Liver (tissue), 7 donors: ENCODE measurements at regions not wholly inside any gene's neighbourhood (a gene's known extent, or its start where the extent isn't known, plus 50 kb on each side); places are given as distances from the start of the nearest gene placed in this dataset.

Source experiments
- DNase-seq: peaks from one replicate; pipeline ENCODE4 v3.0.0-alpha.2; 2017; ENCODE audit warnings: low spot score
- H3K27ac ChIP-seq, 2 donors: one replicate each; pipeline ENCODE4 v1.7.0; 2013; ENCODE audit warnings: inconsistent platforms in 2 of 2, low read length in 2 of 2, control low read depth in 1 of 2, low read depth in 1 of 2, mild to moderate bottlenecking in 1 of 2
- H3K27me3 ChIP-seq, 4 donors: one replicate each; pipeline versions ENCODE4 v1.6.1 to v1.7.0; 2013; ENCODE audit warnings: low read length in 3 of 4, inconsistent platforms in 1 of 4, mild to moderate bottlenecking in 1 of 4, moderate library complexity in 1 of 4; ENCODE audit not compliant: control insufficient read depth in 4 of 4, insufficient read depth in 4 of 4
- H3K36me3 ChIP-seq, 4 donors: one replicate each; pipeline versions ENCODE4 v1.6.1 to v1.7.0; 2013; ENCODE audit warnings: low read length in 3 of 4, mild to moderate bottlenecking in 3 of 4, low read depth in 1 of 4, moderate library complexity in 1 of 4; ENCODE audit not compliant: control insufficient read depth in 4 of 4, insufficient read depth in 3 of 4
- H3K4me1 ChIP-seq, 4 donors: one replicate each; pipeline versions ENCODE4 v1.6.1 to v1.7.0; 2013; ENCODE audit warnings: low read length in 3 of 4, mild to moderate bottlenecking in 3 of 4, moderate library complexity in 1 of 4; ENCODE audit not compliant: control insufficient read depth in 4 of 4, insufficient read depth in 4 of 4
- H3K4me3 ChIP-seq, 3 donors: one replicate each; pipeline versions ENCODE4 v1.6.1 to v1.7.0; 2013; ENCODE audit warnings: low read length in 3 of 3, control low read depth in 1 of 3, low read depth in 1 of 3, mild to moderate bottlenecking in 1 of 3
- H3K9ac ChIP-seq, 2 donors: one replicate each; pipeline ENCODE4 v1.7.0; 2013; ENCODE audit warnings: low read length in 2 of 2, mild to moderate bottlenecking in 2 of 2, moderate library complexity in 2 of 2, control low read depth in 1 of 2, low read depth in 1 of 2
- H3K9me3 ChIP-seq, 4 donors: one replicate each; pipeline versions ENCODE4 v1.6.1 to v1.7.0; 2013; ENCODE audit warnings: low read length in 3 of 4; ENCODE audit not compliant: control insufficient read depth in 4 of 4
- EGR1 ChIP-seq, 2 donors: IDR thresholded peaks; 2 replicates each; pipeline ENCODE4 v1.6.1; 2016 to 2018; ENCODE audit warnings: antibody characterized with exemption in 2 of 2, low read depth in 2 of 2
- FOXA1 ChIP-seq: IDR thresholded peaks from 2 replicates; pipeline ENCODE4 v1.6.1; 2016; ENCODE audit warnings: antibody characterized with exemption
- FOXA2 ChIP-seq: IDR thresholded peaks from 2 replicates; pipeline ENCODE4 v1.6.1; 2016; ENCODE audit warnings: antibody characterized with exemption
- GABPA ChIP-seq, 2 donors: IDR thresholded peaks in 1 of 2; conservative IDR thresholded peaks in 1 of 2; 2 replicates each; pipeline ENCODE4 v1.6.1; 2016; ENCODE audit warnings: antibody characterized with exemption in 2 of 2, mild to moderate bottlenecking in 1 of 2, moderate library complexity in 1 of 2
- HNF4A ChIP-seq, 2 donors: conservative IDR thresholded peaks; 2 replicates each; pipeline ENCODE4 v1.6.1; 2016; ENCODE audit warnings: antibody characterized with exemption in 2 of 2, mild to moderate bottlenecking in 2 of 2
- HNF4G ChIP-seq: IDR thresholded peaks from 2 replicates; pipeline ENCODE4 v1.6.1; 2016; ENCODE audit warnings: antibody characterized with exemption
- JUND ChIP-seq, 2 donors: IDR thresholded peaks; 2 replicates each; pipeline ENCODE4 v1.6.1; 2016; ENCODE audit warnings: antibody characterized with exemption in 2 of 2
- NR2F2 ChIP-seq: IDR thresholded peaks from 2 replicates; pipeline ENCODE4 v1.6.1; 2016; ENCODE audit warnings: antibody characterized with exemption
- RAD21 ChIP-seq, 2 donors: IDR thresholded peaks; 2 replicates each; pipeline ENCODE4 v1.6.1; 2016; ENCODE audit warnings: antibody characterized with exemption in 2 of 2, mild to moderate bottlenecking in 2 of 2
- RXRA ChIP-seq, 2 donors: IDR thresholded peaks; 2 replicates each; pipeline ENCODE4 v1.6.1; 2017 to 2018; ENCODE audit warnings: antibody characterized with exemption in 2 of 2, mild to moderate bottlenecking in 1 of 2
- SP1 ChIP-seq: IDR thresholded peaks from 2 replicates; pipeline ENCODE4 v1.6.1; 2018; ENCODE audit warnings: antibody characterized with exemption, mild to moderate bottlenecking
- TAF1 ChIP-seq: conservative IDR thresholded peaks from 2 replicates; pipeline ENCODE4 v1.6.1; 2016; ENCODE audit warnings: antibody characterized with exemption, mild to moderate bottlenecking
- WGBS: extraction: QIAGEN DNeasy Blood & Tissue Kit; methylation state at CpG from one replicate; pipeline ENCODE4 v1.1.7; 2013; 5-methylcytosine and 5-hydroxymethylcytosine counted together
- TF ChIP-seq, protein P1 (sequence below): IDR thresholded peaks from 2 replicates; pipeline ENCODE4 v1.6.1; 2016; ENCODE audit warnings: antibody characterized with exemption, mild to moderate bottlenecking
- TF ChIP-seq, protein P2 (sequence below): IDR thresholded peaks from 2 replicates; pipeline ENCODE4 v1.6.1; 2016; ENCODE audit warnings: antibody characterized with exemption
- TF ChIP-seq, protein P3 (sequence below): IDR thresholded peaks from 2 replicates; pipeline ENCODE4 v1.6.1; 2016; ENCODE audit warnings: antibody characterized with exemption
- TF ChIP-seq, protein P4 (sequence below): IDR thresholded peaks from 2 replicates; pipeline ENCODE4 v1.6.1; 2016; ENCODE audit warnings: antibody characterized with exemption
- donor health status: healthy.
- donor health status: healthy.
- donor health status: healthy.
- donor health status: healthy.

DNA sequence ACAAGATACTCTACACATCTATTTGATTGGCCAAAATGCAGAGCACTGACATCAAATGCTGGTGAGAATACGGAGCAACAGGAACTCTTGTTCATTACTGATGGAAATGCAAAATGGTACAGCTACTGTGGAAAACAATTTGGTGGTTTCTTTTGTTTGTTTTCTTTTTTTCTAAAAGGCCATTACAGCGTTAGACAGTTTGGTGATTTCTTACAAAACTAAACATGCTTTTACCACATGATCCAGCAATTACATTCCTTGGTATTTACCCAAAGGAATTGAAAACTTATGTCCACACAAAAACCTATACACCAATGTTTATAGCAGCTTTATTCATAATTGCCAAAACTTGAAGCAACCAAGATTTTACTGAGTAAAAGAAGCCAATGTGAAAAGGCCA lies 66.4 kb upstream of the FBXO28 start:
- H3K27ac ChIP-seq, result no peak overlapping the region
- no peaks in the 10 kb centered on the region for H3K9me3 ChIP-seq
- no peaks in the 10 kb centered on the region for H3K27me3 ChIP-seq
- peaks cover 0 to 2% (median 0%) of the 10 kb centered on the region in 4 donors for H3K4me1 ChIP-seq
- no peaks in the 10 kb centered on the region for H3K36me3 ChIP-seq
- TF ChIP-seq, protein P1, sequence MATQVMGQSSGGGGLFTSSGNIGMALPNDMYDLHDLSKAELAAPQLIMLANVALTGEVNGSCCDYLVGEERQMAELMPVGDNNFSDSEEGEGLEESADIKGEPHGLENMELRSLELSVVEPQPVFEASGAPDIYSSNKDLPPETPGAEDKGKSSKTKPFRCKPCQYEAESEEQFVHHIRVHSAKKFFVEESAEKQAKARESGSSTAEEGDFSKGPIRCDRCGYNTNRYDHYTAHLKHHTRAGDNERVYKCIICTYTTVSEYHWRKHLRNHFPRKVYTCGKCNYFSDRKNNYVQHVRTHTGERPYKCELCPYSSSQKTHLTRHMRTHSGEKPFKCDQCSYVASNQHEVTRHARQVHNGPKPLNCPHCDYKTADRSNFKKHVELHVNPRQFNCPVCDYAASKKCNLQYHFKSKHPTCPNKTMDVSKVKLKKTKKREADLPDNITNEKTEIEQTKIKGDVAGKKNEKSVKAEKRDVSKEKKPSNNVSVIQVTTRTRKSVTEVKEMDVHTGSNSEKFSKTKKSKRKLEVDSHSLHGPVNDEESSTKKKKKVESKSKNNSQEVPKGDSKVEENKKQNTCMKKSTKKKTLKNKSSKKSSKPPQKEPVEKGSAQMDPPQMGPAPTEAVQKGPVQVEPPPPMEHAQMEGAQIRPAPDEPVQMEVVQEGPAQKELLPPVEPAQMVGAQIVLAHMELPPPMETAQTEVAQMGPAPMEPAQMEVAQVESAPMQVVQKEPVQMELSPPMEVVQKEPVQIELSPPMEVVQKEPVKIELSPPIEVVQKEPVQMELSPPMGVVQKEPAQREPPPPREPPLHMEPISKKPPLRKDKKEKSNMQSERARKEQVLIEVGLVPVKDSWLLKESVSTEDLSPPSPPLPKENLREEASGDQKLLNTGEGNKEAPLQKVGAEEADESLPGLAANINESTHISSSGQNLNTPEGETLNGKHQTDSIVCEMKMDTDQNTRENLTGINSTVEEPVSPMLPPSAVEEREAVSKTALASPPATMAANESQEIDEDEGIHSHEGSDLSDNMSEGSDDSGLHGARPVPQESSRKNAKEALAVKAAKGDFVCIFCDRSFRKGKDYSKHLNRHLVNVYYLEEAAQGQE, result no peak
- TF ChIP-seq HNF4A (conservative IDR thresholded peaks at IDR 0.05) (no peak), FOXA1 (no peak), GABPA (IDR thresholded peaks at IDR 0.05 in 1 of 2, conservative IDR thresholded peaks at IDR 0.05 in 1 of 2) (no peak), NR2F2 (no peak), HNF4G (no peak), RAD21 (IDR thresholded peaks at IDR 0.05) (no peak), RXRA (IDR thresholded peaks at IDR 0.05) (no peak), TAF1 (no peak), EGR1 (IDR thresholded peaks at IDR 0.05; ENCODE audit: low read depth in 2 of 2) (no peak)
- TF ChIP-seq, protein P2, sequence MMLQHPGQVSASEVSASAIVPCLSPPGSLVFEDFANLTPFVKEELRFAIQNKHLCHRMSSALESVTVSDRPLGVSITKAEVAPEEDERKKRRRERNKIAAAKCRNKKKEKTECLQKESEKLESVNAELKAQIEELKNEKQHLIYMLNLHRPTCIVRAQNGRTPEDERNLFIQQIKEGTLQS, result no peak
- DNase-seq, result no peak
- 88% methylated on average over 2 of the region's 2 CpGs for WGBS
- H3K4me3 ChIP-seq, result no peak overlapping the region
- no peak overlapping the region for H3K9ac ChIP-seq

DNA sequence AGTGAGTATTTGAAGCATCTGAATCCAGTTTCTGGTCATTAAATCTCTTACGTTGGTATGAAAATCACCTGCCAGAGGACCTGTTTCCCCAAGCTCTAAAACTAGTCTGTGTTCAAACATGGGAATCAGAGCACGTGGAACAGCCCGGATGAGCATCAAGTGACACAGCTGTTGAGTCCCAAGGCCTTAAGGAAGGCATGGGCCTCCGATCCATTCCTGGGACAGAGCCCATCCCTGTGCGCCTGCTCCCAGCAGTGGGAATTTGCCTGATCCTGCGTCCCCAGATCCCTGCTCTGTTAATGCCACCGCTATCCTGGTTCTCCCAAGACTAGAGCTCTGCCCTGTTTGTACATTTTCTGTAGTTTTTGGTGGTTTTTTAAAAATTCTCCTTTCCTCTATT lies 68.4 kb upstream of the FBXO28 start:
- Histone ChIP-seq H3K9me3 (no peaks in the 10 kb centered on the region), H3K4me3 (no peak overlapping the region), H3K27ac (no peak overlapping the region), H3K9ac (no peak overlapping the region), H3K4me1 (no peaks in the 10 kb centered on the region), H3K36me3 (no peaks in the 10 kb centered on the region), H3K27me3 (no peaks in the 10 kb centered on the region)
- DNase-seq, result no peak
- TF ChIP-seq JUND (IDR thresholded peaks at IDR 0.05) (no peak), FOXA2 (no peak), RAD21 (IDR thresholded peaks at IDR 0.05) (no peak), FOXA1 (no peak), EGR1 (IDR thresholded peaks at IDR 0.05; ENCODE audit: low read depth in 2 of 2) (no peak)
- 75% methylated on average over 7 of the region's 7 CpGs for WGBS

DNA sequence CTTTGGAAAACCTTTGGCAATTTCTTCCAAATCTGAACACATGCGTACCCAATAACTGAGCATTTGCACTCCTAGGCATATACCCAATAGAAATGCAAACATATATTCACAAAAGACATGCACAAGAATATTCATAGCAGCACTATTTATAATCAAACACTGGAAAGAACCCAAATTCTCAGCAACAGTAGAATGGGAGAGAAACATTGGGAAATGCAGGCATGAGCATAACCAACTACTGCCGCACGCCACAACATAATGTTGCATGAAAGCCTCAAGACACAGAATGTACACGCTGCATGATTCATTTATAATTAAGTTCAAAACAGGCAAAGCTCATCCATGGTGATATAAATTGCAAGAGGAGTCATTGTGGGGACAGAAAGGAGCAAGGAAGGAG lies 69.5 kb upstream of the FBXO28 start:
- Histone ChIP-seq H3K4me3 (no peak overlapping the region), H3K27me3 (no peaks in the 10 kb centered on the region), H3K9me3 (no peaks in the 10 kb centered on the region), H3K36me3 (no peaks in the 10 kb centered on the region), H3K9ac (no peak overlapping the region), H3K4me1 (no peaks in the 10 kb centered on the region), H3K27ac (no peak overlapping the region)
- TF ChIP-seq JUND (IDR thresholded peaks at IDR 0.05) (no peak), RXRA (IDR thresholded peaks at IDR 0.05) (no peak), EGR1 (IDR thresholded peaks at IDR 0.05; ENCODE audit: low read depth in 2 of 2) (no peak), SP1 (no peak), HNF4A (conservative IDR thresholded peaks at IDR 0.05) (no peak)
- TF ChIP-seq, protein P3, sequence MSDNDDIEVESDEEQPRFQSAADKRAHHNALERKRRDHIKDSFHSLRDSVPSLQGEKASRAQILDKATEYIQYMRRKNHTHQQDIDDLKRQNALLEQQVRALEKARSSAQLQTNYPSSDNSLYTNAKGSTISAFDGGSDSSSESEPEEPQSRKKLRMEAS, result no peak
- TF ChIP-seq, protein P4, sequence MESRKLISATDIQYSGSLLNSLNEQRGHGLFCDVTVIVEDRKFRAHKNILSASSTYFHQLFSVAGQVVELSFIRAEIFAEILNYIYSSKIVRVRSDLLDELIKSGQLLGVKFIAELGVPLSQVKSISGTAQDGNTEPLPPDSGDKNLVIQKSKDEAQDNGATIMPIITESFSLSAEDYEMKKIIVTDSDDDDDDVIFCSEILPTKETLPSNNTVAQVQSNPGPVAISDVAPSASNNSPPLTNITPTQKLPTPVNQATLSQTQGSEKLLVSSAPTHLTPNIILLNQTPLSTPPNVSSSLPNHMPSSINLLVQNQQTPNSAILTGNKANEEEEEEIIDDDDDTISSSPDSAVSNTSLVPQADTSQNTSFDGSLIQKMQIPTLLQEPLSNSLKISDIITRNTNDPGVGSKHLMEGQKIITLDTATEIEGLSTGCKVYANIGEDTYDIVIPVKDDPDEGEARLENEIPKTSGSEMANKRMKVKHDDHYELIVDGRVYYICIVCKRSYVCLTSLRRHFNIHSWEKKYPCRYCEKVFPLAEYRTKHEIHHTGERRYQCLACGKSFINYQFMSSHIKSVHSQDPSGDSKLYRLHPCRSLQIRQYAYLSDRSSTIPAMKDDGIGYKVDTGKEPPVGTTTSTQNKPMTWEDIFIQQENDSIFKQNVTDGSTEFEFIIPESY, result no peak
- DNase-seq, result no peak
- WGBS, result 97% methylated on average over 4 of the region's 4 CpGs
